Gastroesophageal sphincter (tissue), 3 donors: ENCODE measurements at regions not wholly inside any gene's neighbourhood (a gene's known extent, or its start where the extent isn't known, plus 50 kb on each side); places are given as distances from the start of the nearest gene placed in this dataset.

Experiments
- CTCF ChIP-seq, 4 experiments: fragments of 200-600 bp in 2 of 4; fragments of 450-650 bp in 2 of 4; sonication (generic) in 1 of 4; IDR thresholded peaks; one replicate each; pipeline ENCODE4 v1.5.1; 2017 to 2019; ENCODE audit warnings: antibody characterized with exemption in 4 of 4, mild to moderate bottlenecking in 2 of 4, moderate library complexity in 2 of 4
- EP300 ChIP-seq: sonication (generic); formaldehyde crosslinking; IDR thresholded peaks from one replicate; pipeline ENCODE4 v1.6.1; 2017; ENCODE audit warnings: antibody characterized with exemption, mild to moderate bottlenecking
- POLR2A ChIP-seq, 2 donors: fragments of 450-650 bp; IDR thresholded peaks; one replicate each; pipeline ENCODE4 v1.6.1; 2017; ENCODE audit warnings: antibody characterized with exemption in 2 of 2, mild to moderate bottlenecking in 2 of 2, moderate library complexity in 1 of 2
- POLR2AphosphoS5 ChIP-seq: sonication (generic); formaldehyde crosslinking; IDR thresholded peaks from one replicate; pipeline ENCODE4 v1.6.1; 2017; ENCODE audit warnings: antibody characterized with exemption

GRCh38 chr7:121643320-121643719, 229.6 kb upstream of the PTPRZ1 start:
- TF ChIP-seq CTCF (IDR thresholded peaks at IDR 0.05) (no peak), EP300 (no peak), POLR2A (IDR thresholded peaks at IDR 0.05) (no peak), POLR2AphosphoS5 (no peak)
